GM18868 (cell line): ENCODE measurements at regions not wholly inside any gene's neighbourhood (a gene's known extent, or its start where the extent isn't known, plus 50 kb on each side); places are given as distances from the start of the nearest gene placed in this dataset.
"Not testable (repeated sequence)": the region's sequence is repeated elsewhere in the genome, so short reads cannot be mapped to it uniquely, and the experiment has no call there.

Experiments used
- ATAC-seq: cut with Tn5 transposase; IDR thresholded peaks from one replicate; pipeline ENCODE4 v1.9.1; 2021; ENCODE audit warnings: mild to moderate bottlenecking, moderate library complexity; ENCODE audit not compliant: unreplicated experiment

GRCh38 chr3:195999176-195999575, 82.7 kb downstream of the TFRC start:
- not testable (repeated sequence) for ATAC-seq

- ATAC-seq: not testable (repeated sequence)
Observed at GRCh38 chr3:195996314-195996713, 85.6 kb downstream of the TFRC start.

GRCh38 chr3:195994343-195994742, 86.0 kb upstream of the TNK2 start:
- ATAC-seq: not testable (repeated sequence)

- ATAC-seq: not testable (repeated sequence)
Observed at GRCh38 chr3:195993671-195994070, 85.3 kb upstream of the TNK2 start.

- not testable (repeated sequence) for ATAC-seq
Observed at GRCh38 chr3:195992956-195993595, 84.7 kb upstream of the TNK2 start.

- ATAC-seq: not testable (repeated sequence)
Observed at GRCh38 chr3:195991986-195992385, 83.6 kb upstream of the TNK2 start.

- ATAC-seq: not testable (repeated sequence)
Observed at GRCh38 chr3:195991243-195991642, 82.9 kb upstream of the TNK2 start.

GRCh38 chr3:195990841-195991174, 82.5 kb upstream of the TNK2 start:
- not testable (repeated sequence) for ATAC-seq

GRCh38 chr3:195989921-195990840, 81.8 kb upstream of the TNK2 start:
- ATAC-seq: peak; percentile 85

- peak; percentile 30 for ATAC-seq
Observed at GRCh38 chr3:195989197-195989920, 81.0 kb upstream of the TNK2 start.

GRCh38 chr3:195988764-195989163, 80.4 kb upstream of the TNK2 start:
- not testable (repeated sequence) for ATAC-seq

- not testable (repeated sequence) for ATAC-seq
Observed at GRCh38 chr3:195987001-195987400, 78.7 kb upstream of the TNK2 start.

- not testable (repeated sequence) for ATAC-seq
Observed at GRCh38 chr3:195986576-195986975, 78.2 kb upstream of the TNK2 start.

GRCh38 chr3:195985348-195985920, 77.1 kb upstream of the TNK2 start:
- ATAC-seq: not testable (repeated sequence)

GRCh38 chr3:195984392-195985030, 76.2 kb upstream of the TNK2 start:
- ATAC-seq: not testable (repeated sequence)

GRCh38 chr3:195983880-195984279, 75.5 kb upstream of the TNK2 start:
- not testable (repeated sequence) for ATAC-seq

- ATAC-seq: not testable (repeated sequence)
Observed at GRCh38 chr3:195982754-195983153, 74.4 kb upstream of the TNK2 start.

GRCh38 chr3:195981778-195982177, 73.4 kb upstream of the TNK2 start:
- not testable (repeated sequence) for ATAC-seq

GRCh38 chr3:195979877-195980276, 71.5 kb upstream of the TNK2 start:
- ATAC-seq: not testable (repeated sequence)

GRCh38 chr3:195978585-195978984, 70.2 kb upstream of the TNK2 start:
- ATAC-seq: not testable (repeated sequence)
